K562 (cell line): ENCODE measurements at regions not wholly inside any gene's neighbourhood (a gene's known extent, or its start where the extent isn't known, plus 50 kb on each side); places are given as distances from the start of the nearest gene placed in this dataset.

Experiments
- ELF4 ChIP-seq: fragments of 450-650 bp; formaldehyde crosslinking; IDR thresholded peaks from 2 replicates; pipeline ENCODE4 v1.4.0; 2022; ENCODE audit warnings: missing genetic modification characterization
- NONO ChIP-seq, 2 experiments: fragments of 200-400 bp in 1 of 2; fragments of 450-650 bp in 1 of 2; formaldehyde crosslinking in 1 of 2; IDR thresholded peaks; 2 replicates each; pipeline ENCODE4 v1.6.1; 2017; ENCODE audit warnings: low read depth in 2 of 2, mild to moderate bottlenecking in 2 of 2, moderate library complexity in 2 of 2, low read length in 1 of 2
- RREB1 ChIP-seq: fragments of 250-450 bp; sonication (Bioruptor Pico); IDR thresholded peaks from 2 replicates; pipeline ENCODE4 v1.4.0; 2020
- SNRNP70 ChIP-seq: fragments of 200-400 bp; formaldehyde crosslinking; optimal IDR thresholded peaks from 2 replicates; pipeline ENCODE3; 2017; ENCODE audit warnings: low read depth, low read length
- ZNF354B ChIP-seq: fragments of 250-450 bp; sonication (Bioruptor Pico); IDR thresholded peaks from 2 replicates; pipeline ENCODE4 v1.4.0; 2020
- ZNF695 ChIP-seq: fragments of 450-650 bp; formaldehyde crosslinking; IDR thresholded peaks from 2 replicates; pipeline ENCODE4 v1.4.0; 2020; ENCODE audit warnings: mild to moderate bottlenecking, moderate library complexity

GRCh38 chr17:13087802-13088201, 70.0 kb upstream of the ELAC2 start (continued):
- TF ChIP-seq NONO (IDR thresholded peaks at IDR 0.05; ENCODE audit: low read depth in 2 of 2, low read length in 1 of 2): no peak
- no peak for TF ChIP-seq RREB1 (CRISPR knock-in tag)
- TF ChIP-seq ZNF354B (CRISPR knock-in tag): no peak
- no peak for TF ChIP-seq ELF4 (CRISPR knock-in tag)
- no peak for TF ChIP-seq ZNF695 (CRISPR knock-in tag)
- no peak for TF ChIP-seq SNRNP70
